ENCODE measurements at regions not wholly inside any gene's neighbourhood (a gene's known extent, or its start where the extent isn't known, plus 50 kb on each side); places are given as distances from the start of the nearest gene placed in this dataset.
"Not testable (repeated sequence)": the region's sequence is repeated elsewhere in the genome, so short reads cannot be mapped to it uniquely, and the experiment has no call there.

- Mint-ChIP-seq H3K9me3 (no peaks in the 10 kb centered on the region), H3K27me3 (ENCODE audit: low read depth) (peaks cover 3% of the 10 kb centered on the region), H3K36me3 (ENCODE audit: insufficient read depth) (no peaks in the 10 kb centered on the region), H3K4me1 (ENCODE audit: low read depth) (no peaks in the 10 kb centered on the region), H3K4me3 (no peak overlapping the region)
- ATAC-seq (no peak), DNase-seq (no peak)
Observed at GRCh38 chr2:128413014-128413717, 94.5 kb upstream of the HS6ST1 start.

GRCh38 chr2:128413718-128414341 lies 95.2 kb upstream of the HS6ST1 start:
- Mint-ChIP-seq H3K4me3 (no peak overlapping the region), H3K4me1 (ENCODE audit: low read depth) (no peaks in the 10 kb centered on the region), H3K27me3 (ENCODE audit: low read depth) (peaks cover 3% of the 10 kb centered on the region), H3K36me3 (ENCODE audit: insufficient read depth) (no peaks in the 10 kb centered on the region), H3K9me3 (no peaks in the 10 kb centered on the region)
- DNase-seq: no peak
- ATAC-seq: no peak

- DNase-seq (no peak), ATAC-seq (no peak)
- Mint-ChIP-seq H3K4me3 (no peak overlapping the region), H3K36me3 (ENCODE audit: insufficient read depth) (no peaks in the 10 kb centered on the region), H3K9me3 (peaks cover under 1% of the 10 kb centered on the region), H3K27me3 (ENCODE audit: low read depth) (peaks cover 3% of the 10 kb centered on the region), H3K4me1 (ENCODE audit: low read depth) (no peaks in the 10 kb centered on the region)
Observed at GRCh38 chr2:128414351-128414750, 95.7 kb upstream of the HS6ST1 start.

- ATAC-seq: no peak
- no peak for DNase-seq
- H3K27me3 Mint-ChIP-seq (ENCODE audit: low read depth): no peaks in the 10 kb centered on the region
- peaks cover 5% of the 10 kb centered on the region for H3K9me3 Mint-ChIP-seq
- H3K4me1 Mint-ChIP-seq (ENCODE audit: low read depth): no peaks in the 10 kb centered on the region
- no peak overlapping the region for H3K4me3 Mint-ChIP-seq
- H3K36me3 Mint-ChIP-seq (ENCODE audit: insufficient read depth): no peaks in the 10 kb centered on the region
Observed at GRCh38 chr2:128414946-128415778, 96.5 kb upstream of the HS6ST1 start.

- no peaks in the 10 kb centered on the region for H3K36me3 Mint-ChIP-seq (ENCODE audit: insufficient read depth)
- no peaks in the 10 kb centered on the region for H3K4me1 Mint-ChIP-seq (ENCODE audit: low read depth)
- ATAC-seq (no peak), DNase-seq (no peak)
- peaks cover 5% of the 10 kb centered on the region for H3K9me3 Mint-ChIP-seq
- H3K4me3 Mint-ChIP-seq: no peak overlapping the region
- H3K27me3 Mint-ChIP-seq (ENCODE audit: low read depth): no peaks in the 10 kb centered on the region
Observed at GRCh38 chr2:128415779-128416061, 97.1 kb upstream of the HS6ST1 start.

GRCh38 chr2:128416109-128416785 lies 97.6 kb upstream of the HS6ST1 start:
- Mint-ChIP-seq H3K36me3 (ENCODE audit: insufficient read depth) (no peaks in the 10 kb centered on the region), H3K9me3 (peaks cover 5% of the 10 kb centered on the region), H3K27me3 (ENCODE audit: low read depth) (peaks cover under 1% of the 10 kb centered on the region), H3K4me1 (ENCODE audit: low read depth) (no peaks in the 10 kb centered on the region), H3K4me3 (no peak overlapping the region)
- DNase-seq (no peak), ATAC-seq (no peak)

GRCh38 chr2:128416806-128417205 lies 98.1 kb upstream of the HS6ST1 start:
- no peaks in the 10 kb centered on the region for H3K4me1 Mint-ChIP-seq (ENCODE audit: low read depth)
- peaks cover 5% of the 10 kb centered on the region for H3K9me3 Mint-ChIP-seq
- peaks cover 2% of the 10 kb centered on the region for H3K27me3 Mint-ChIP-seq (ENCODE audit: low read depth)
- H3K4me3 Mint-ChIP-seq: no peak overlapping the region
- DNase-seq (no peak), ATAC-seq (no peak)
- H3K36me3 Mint-ChIP-seq (ENCODE audit: insufficient read depth): no peaks in the 10 kb centered on the region

- not testable (repeated sequence) for H3K9me3 Mint-ChIP-seq; H3K36me3 Mint-ChIP-seq (ENCODE audit: insufficient read depth); ATAC-seq; DNase-seq; H3K27me3 Mint-ChIP-seq (ENCODE audit: low read depth); H3K4me1 Mint-ChIP-seq (ENCODE audit: low read depth); H3K4me3 Mint-ChIP-seq
Observed at GRCh38 chr2:128417264-128417663, 98.6 kb upstream of the HS6ST1 start.

GRCh38 chr2:128420131-128420530 lies 101.5 kb upstream of the HS6ST1 start:
- DNase-seq: no peak
- no peaks in the 10 kb centered on the region for H3K4me1 Mint-ChIP-seq (ENCODE audit: low read depth)

GRCh38 chr2:128420776-128421175 lies 102.1 kb upstream of the HS6ST1 start:
- H3K36me3 Mint-ChIP-seq (ENCODE audit: insufficient read depth): no peaks in the 10 kb centered on the region
- no peak overlapping the region for H3K4me3 Mint-ChIP-seq
- peaks cover 8% of the 10 kb centered on the region for H3K27me3 Mint-ChIP-seq (ENCODE audit: low read depth)
- no peak for DNase-seq
- H3K9me3 Mint-ChIP-seq: peaks cover 5% of the 10 kb centered on the region
- H3K4me1 Mint-ChIP-seq (ENCODE audit: low read depth): no peaks in the 10 kb centered on the region
- ATAC-seq: no peak

More at GRCh38 chr2:128420131-128420530, 101.5 kb upstream of the HS6ST1 start:
- ATAC-seq: no peak
- peaks cover 8% of the 10 kb centered on the region for H3K27me3 Mint-ChIP-seq (ENCODE audit: low read depth)
- no peak overlapping the region for H3K4me3 Mint-ChIP-seq
- H3K9me3 Mint-ChIP-seq: peaks cover 5% of the 10 kb centered on the region
- H3K36me3 Mint-ChIP-seq (ENCODE audit: insufficient read depth): no peaks in the 10 kb centered on the region

- DNase-seq: no peak
- Mint-ChIP-seq H3K9me3 (peaks cover 5% of the 10 kb centered on the region), H3K4me3 (no peak overlapping the region), H3K4me1 (ENCODE audit: low read depth) (no peaks in the 10 kb centered on the region), H3K36me3 (ENCODE audit: insufficient read depth) (no peaks in the 10 kb centered on the region), H3K27me3 (ENCODE audit: low read depth) (peaks cover 8% of the 10 kb centered on the region)
- no peak for ATAC-seq
Observed at GRCh38 chr2:128421286-128421685, 102.6 kb upstream of the HS6ST1 start.

GRCh38 chr2:128421861-128422311 lies 103.2 kb upstream of the HS6ST1 start:
- Mint-ChIP-seq H3K27me3 (ENCODE audit: low read depth) (peaks cover 8% of the 10 kb centered on the region), H3K9me3 (peaks cover 5% of the 10 kb centered on the region), H3K4me1 (ENCODE audit: low read depth) (no peaks in the 10 kb centered on the region), H3K36me3 (ENCODE audit: insufficient read depth) (no peaks in the 10 kb centered on the region), H3K4me3 (no peak overlapping the region)
- ATAC-seq: no peak
- DNase-seq: no peak

GRCh38 chr2:128422571-128422970 lies 103.9 kb upstream of the HS6ST1 start:
- no peak for DNase-seq
- ATAC-seq: no peak
- Mint-ChIP-seq H3K9me3 (peaks cover 5% of the 10 kb centered on the region), H3K27me3 (ENCODE audit: low read depth) (peaks cover 8% of the 10 kb centered on the region), H3K36me3 (ENCODE audit: insufficient read depth) (no peaks in the 10 kb centered on the region), H3K4me3 (no peak overlapping the region), H3K4me1 (ENCODE audit: low read depth) (no peaks in the 10 kb centered on the region)

GRCh38 chr2:128423788-128424165 lies 105.1 kb upstream of the HS6ST1 start:
- peaks cover 8% of the 10 kb centered on the region for H3K27me3 Mint-ChIP-seq (ENCODE audit: low read depth)
- H3K4me3 Mint-ChIP-seq: no peak overlapping the region
- no peaks in the 10 kb centered on the region for H3K36me3 Mint-ChIP-seq (ENCODE audit: insufficient read depth)
- H3K9me3 Mint-ChIP-seq: peaks cover 5% of the 10 kb centered on the region
- no peak for DNase-seq
- ATAC-seq: no peak
- H3K4me1 Mint-ChIP-seq (ENCODE audit: low read depth): no peaks in the 10 kb centered on the region

All from activated T-cell treated with anti-CD3 and anti-CD28 coated beads, Interleukin-2, amount 50 U/mL, for 4 hours (primary cell).